ENCODE measurements at regions not wholly inside any gene's neighbourhood (a gene's known extent, or its start where the extent isn't known, plus 50 kb on each side); places are given as distances from the start of the nearest gene placed in this dataset.

GRCh38 chr13:44703371-44703770 lies 127.2 kb upstream of the TSC22D1 start:
- ChIA-PET CTCF (interaction anchor here (0.6 to 0.7 kb wide), 2 partner anchors 206 to 254 kb away, joined by 3 read pairs; no protein-coding TSS in a partner anchor), POLR2A (ENCODE audit: low non-redundant PET) (no interaction called here)
- no peak for DNase-seq (ENCODE audit: low spot score)
- no peak for TF ChIP-seq CTCF (conservative IDR thresholded peaks at IDR 0.05; ENCODE audit: low read depth)
- no peak overlapping the region for H3K27ac ChIP-seq

GRCh38 chr13:44698066-44698465 lies 121.9 kb upstream of the TSC22D1 start:
- CTCF ChIA-PET = no interaction called here

GRCh38 chr13:44697058-44697457 lies 120.9 kb upstream of the TSC22D1 start:
- H3K27ac ChIP-seq = no peak overlapping the region
- no peak for DNase-seq (ENCODE audit: low spot score)
- CTCF ChIA-PET = no interaction called here
- POLR2A ChIA-PET (ENCODE audit: low non-redundant PET) = no interaction called here
- no peak for TF ChIP-seq CTCF (conservative IDR thresholded peaks at IDR 0.05; ENCODE audit: low read depth)

More at GRCh38 chr13:44698066-44698465, 121.9 kb upstream of the TSC22D1 start:
- TF ChIP-seq CTCF (conservative IDR thresholded peaks at IDR 0.05; ENCODE audit: low read depth) = no peak
- POLR2A ChIA-PET (ENCODE audit: low non-redundant PET) = no interaction called here
- DNase-seq (ENCODE audit: low spot score) = no peak
- no peak overlapping the region for H3K27ac ChIP-seq

- H3K27ac ChIP-seq = no peak overlapping the region
- ChIA-PET CTCF (no interaction called here), POLR2A (ENCODE audit: low non-redundant PET) (no interaction called here)
- no peak for TF ChIP-seq CTCF (conservative IDR thresholded peaks at IDR 0.05; ENCODE audit: low read depth)
- no peak for DNase-seq (ENCODE audit: low spot score)
Measured at GRCh38 chr13:44695520-44695919, 119.4 kb upstream of the TSC22D1 start.

DNA sequence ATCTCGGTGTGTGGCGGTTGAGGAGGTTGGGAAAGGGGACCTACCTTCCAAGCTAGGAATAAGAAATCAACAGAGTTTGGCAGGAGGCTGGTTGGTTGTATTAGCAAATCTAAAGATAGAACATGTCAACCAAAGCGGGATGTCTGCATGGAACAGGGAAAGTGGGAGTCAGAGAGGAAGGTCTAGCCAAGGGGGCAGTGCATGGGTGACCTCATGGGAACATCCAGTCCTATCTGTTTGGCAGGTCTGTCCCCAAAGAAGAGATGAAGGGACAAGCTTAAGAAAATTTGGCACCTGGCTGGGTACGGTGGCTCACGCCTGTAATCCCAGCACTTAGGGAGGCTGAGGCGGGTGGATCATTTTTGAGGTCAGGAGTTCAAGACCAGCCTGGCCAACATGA lies 118.7 kb upstream of the TSC22D1 start:
- no peak for DNase-seq (ENCODE audit: low spot score)
- POLR2A ChIA-PET (ENCODE audit: low non-redundant PET) = no interaction called here
- no peak overlapping the region for H3K27ac ChIP-seq
- CTCF ChIA-PET = interaction anchor here (1.1 kb wide), 1 partner anchor 65 kb away, joined by 3 read pairs; no protein-coding TSS in a partner anchor
- no peak for TF ChIP-seq CTCF (conservative IDR thresholded peaks at IDR 0.05; ENCODE audit: low read depth)

- DNase-seq (ENCODE audit: low spot score) = no peak
- no peak for TF ChIP-seq CTCF (conservative IDR thresholded peaks at IDR 0.05; ENCODE audit: low read depth)
- ChIA-PET CTCF (interaction anchor here (1.1 kb wide), 1 partner anchor 65 kb away, joined by 3 read pairs; no protein-coding TSS in a partner anchor), POLR2A (ENCODE audit: low non-redundant PET) (no interaction called here)
- no peak overlapping the region for H3K27ac ChIP-seq
Measured at GRCh38 chr13:44694291-44694690, 118.2 kb upstream of the TSC22D1 start.
